HK-2 (cell line): ENCODE measurements at regions not wholly inside any gene's neighbourhood (a gene's known extent, or its start where the extent isn't known, plus 50 kb on each side); places are given as distances from the start of the nearest gene placed in this dataset.
"Not testable (repeated sequence)": the region's sequence is repeated elsewhere in the genome, so short reads cannot be mapped to it uniquely, and the experiment has no call there.

Experiments
- DNase-seq: peaks from one replicate; pipeline ENCODE4 v3.0.0-alpha.2; 2018; ENCODE audit not compliant: unreplicated experiment

DNA sequence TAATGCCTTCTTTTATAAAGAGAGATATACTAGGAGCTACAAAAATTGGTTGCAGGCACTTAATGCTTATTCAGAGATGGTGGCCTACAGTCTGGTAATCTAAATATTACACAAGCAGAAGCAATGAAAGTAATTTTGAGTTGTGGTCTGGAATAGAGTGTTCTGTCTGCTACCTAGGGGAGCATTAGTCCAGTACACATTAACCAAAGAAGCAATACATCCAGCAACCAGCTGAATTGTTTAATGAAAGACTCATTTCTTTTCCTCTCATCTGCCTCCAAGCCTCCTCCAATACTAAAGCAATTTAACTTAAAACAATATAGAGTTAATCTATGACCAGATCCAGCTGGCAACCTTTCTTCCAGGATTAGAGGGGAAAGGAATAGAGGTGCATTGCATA, 877.1 kb upstream of the CNTN5 start:
- no peak for DNase-seq

GRCh38 chr11:98153752-98154151, 867.0 kb upstream of the CNTN5 start:
- no peak for DNase-seq

- no peak for DNase-seq
Observed at GRCh38 chr11:98155696-98156095, 865.1 kb upstream of the CNTN5 start.

DNA sequence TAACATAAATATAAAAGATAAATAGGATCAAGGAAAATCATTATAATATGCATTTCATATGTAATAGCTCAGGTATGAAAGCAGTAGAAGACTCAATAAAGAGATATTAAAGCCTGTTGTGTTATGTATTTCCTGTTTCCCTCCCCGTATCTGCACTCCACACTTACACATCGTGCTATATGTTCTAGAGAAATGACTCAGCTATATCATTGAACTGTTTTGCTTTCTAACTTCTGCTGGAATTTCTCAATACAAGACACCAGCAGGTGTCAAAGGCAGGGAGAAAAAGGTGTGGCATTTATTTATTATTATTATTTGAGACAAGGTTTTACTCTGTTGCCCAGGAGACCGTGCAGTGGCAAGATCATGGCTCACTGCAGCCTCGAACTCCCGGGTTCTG, 842.8 kb upstream of the CNTN5 start:
- no peak for DNase-seq

- DNase-seq: no peak
Observed at GRCh38 chr11:98180511-98180910, 840.2 kb upstream of the CNTN5 start.

DNA sequence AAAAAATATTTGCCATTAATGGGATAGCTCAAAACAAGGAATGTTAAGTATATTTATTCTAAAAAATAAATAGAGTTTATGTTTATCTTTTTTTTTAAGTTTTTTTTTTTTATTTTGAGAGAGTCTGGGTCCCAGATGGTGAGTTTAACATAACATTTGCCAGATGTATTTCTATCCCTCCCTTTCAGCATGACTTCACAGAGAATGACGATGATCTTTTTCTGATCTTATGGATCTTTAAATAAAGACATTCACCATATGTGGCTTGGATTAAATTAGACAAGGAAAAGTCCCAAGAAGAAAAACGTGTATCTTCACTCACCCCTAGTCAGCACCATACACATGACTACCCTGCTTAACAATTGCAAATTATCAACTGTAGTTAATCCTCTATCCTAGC, 839.8 kb upstream of the CNTN5 start:
- no peak for DNase-seq

DNA sequence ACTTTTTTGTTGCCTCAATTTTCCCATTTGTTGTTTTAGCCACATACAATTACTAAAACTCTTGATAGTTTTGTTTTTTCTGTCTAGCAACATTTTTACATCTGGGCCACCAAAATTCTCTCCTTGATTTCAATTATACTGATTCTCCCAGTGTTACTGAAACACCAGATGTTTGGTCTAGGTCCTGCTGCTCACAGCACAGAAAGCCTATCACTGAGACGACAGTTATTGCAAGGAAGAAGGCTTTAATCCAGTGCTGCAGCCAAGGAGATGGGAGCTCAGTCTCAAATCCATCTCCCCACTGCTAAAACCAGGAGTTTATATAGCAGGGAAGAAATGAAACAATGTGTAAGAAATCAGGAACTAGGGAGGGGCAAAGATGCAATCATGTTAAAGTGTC, 837.7 kb upstream of the CNTN5 start:
- DNase-seq: no peak

- no peak for DNase-seq
Observed at GRCh38 chr11:98185245-98185644, 835.5 kb upstream of the CNTN5 start.

- DNase-seq: no peak
Observed at GRCh38 chr11:98194611-98195010, 826.1 kb upstream of the CNTN5 start.

DNA sequence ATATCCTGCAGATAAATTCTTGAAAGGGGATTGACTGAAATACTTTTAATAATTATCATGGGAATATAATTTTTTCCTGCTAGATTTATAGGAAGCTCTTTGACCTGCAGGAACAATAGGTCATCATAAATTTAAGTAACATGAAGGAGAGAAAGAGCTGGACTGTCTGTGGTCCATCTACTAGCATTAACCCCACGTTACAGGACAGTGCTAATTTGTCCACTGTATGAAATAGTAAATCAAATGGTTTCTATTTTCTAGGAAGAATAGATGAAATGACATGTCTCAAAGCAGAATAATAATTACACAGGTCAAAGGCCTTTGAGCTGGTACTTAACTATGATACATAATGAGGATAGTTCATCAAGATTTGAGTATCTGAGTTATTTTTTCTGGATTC, 825.4 kb upstream of the CNTN5 start:
- DNase-seq: no peak

DNA sequence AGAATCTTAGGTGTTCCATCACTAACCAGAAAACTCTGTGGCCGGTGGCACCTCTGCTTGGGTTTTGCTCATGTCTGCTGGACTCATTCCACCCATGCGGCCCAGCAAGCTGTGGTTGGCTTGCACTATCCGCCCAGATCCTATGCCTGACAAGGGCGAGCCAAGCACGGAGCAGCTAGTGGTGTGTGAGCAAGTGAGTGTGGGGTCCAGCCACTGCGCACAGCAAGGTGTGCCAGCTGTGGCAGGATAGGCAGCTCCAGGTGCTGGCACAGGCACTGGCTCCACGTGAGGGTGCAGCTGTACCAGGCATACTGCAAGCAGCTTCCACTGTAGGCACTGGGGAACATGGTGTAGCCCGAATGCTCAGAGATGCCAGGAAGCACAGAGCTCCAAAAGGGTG, 813.7 kb upstream of the CNTN5 start:
- no peak for DNase-seq

- DNase-seq: no peak
Observed at GRCh38 chr11:98227278-98227677, 793.5 kb upstream of the CNTN5 start.

DNA sequence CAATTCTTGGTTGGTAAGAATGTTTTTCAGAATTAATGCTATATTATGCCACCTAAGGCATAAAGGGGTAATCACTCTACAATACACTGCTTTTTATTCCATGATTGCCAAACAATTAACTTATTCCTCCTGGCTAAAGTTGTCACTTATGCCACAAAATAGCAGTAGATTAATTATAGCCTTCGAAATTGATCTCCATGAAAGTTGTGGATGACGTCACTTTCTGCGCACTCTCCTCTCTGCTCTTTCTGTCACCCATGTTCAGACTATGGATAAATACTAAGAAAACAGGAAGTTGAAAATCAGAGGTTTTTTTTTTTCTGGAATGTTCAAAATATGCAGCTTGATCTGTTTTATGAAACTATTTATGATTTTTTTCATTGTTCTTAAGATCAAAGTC, 790.1 kb upstream of the CNTN5 start:
- no peak for DNase-seq

DNA sequence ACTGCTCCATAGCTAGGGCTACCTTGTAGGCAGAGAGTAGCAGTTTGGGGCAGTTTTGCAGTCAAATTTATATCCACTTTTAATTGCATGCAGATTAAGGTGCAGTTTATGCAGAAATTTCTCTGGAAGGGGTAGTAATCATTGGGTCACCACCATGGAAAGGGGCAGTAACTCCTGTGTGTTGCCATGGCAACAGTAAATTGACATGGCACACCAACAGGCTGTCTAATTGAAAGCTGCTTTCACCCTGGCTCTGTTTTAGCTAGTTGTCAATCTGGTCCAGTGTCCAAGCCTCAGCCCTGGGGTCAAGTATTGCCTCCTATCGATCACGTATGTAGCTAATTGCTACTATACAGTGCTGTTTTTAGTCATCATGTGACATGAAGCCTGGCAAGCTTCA, 786.1 kb upstream of the CNTN5 start:
- no peak for DNase-seq

DNA sequence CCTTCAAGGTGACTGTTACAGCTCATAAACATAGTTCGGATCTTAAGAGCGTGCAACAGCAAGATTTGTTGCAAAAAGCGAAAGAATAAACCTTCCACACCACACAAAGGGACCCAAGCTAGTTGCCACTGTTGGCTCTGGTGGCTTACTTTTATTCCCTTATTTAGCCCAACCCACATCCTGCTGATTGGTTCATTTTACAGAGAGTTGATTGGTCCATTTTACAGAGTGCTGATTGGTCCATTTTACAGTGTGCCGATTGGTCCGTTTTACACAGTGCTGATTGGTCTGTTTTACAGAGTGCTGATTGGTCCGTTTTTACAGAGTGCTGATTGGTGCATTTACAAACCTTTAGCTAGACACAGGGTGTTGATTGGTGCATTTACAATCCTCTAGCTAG, 776.9 kb upstream of the CNTN5 start:
- DNase-seq: no peak

DNA sequence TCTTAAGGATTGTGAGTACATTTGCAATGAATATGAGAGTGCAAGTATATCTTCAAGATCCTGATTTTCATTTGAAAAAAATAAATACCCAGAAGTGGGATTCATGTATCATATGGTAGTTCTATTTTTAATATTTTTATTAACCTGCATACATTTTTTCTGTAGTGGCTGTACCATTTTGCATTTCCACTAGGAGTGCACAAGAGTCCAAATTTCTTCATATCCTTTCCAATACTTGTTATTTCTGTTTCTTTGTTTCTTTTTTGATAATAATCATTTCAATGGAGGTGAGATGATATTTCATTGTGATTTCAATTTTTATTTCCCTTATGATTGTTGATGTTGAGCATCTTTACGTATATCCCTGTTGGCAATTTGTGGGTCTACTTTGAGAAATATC, 759.8 kb upstream of the CNTN5 start:
- no peak for DNase-seq

GRCh38 chr11:98277251-98277912, 743.4 kb upstream of the CNTN5 start:
- DNase-seq: no peak

DNA sequence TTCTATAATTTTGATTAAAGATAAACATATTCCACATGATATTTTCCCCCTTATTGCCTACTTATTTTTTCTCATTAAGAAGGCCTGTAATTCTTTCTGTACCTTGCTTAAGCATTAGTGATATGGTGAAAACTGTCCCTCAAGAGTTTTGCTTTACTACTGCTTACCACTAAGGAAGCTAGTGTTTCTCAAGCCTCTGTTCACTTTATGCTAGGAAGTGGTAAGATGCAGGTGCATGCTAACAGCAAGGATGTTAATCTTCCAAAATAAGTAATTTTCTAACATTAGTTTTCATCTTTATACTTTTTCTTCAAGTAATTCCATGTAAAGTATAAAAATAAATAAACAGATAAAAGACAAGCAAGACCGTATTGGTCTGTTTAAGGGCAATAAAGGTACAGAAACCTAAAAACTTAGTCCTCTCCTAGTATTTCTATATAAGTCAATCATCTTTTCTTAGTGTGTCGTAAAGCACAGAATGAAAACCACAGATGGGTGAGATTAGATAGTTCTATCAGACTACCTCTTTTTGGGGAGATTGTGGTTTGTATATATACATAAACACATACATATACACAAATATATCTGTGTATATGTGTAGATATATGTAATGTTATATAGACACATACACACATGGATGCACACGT, 731.0 kb upstream of the CNTN5 start:
- DNase-seq: no peak

- no peak for DNase-seq
Observed at GRCh38 chr11:98296091-98296880, 724.5 kb upstream of the CNTN5 start.

DNA sequence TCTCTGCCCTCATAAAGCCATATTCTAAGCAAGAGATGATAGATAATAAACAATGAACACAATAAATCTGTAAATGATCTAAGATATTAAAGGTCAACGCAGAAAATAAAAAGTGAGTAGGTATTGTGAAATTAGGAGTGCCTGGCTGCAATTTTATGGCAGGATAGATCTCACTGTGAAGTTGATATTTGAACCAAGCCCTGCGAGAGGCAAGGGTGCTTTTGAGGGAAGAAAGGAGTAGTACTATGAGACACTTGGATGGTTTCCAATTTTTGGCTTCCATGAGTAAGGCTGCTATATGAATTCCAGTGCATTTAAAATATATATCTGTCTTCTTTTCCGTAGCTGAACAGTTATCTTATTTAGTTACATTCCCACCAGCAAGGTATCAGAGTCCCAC, 720.0 kb upstream of the CNTN5 start:
- no peak for DNase-seq

DNA sequence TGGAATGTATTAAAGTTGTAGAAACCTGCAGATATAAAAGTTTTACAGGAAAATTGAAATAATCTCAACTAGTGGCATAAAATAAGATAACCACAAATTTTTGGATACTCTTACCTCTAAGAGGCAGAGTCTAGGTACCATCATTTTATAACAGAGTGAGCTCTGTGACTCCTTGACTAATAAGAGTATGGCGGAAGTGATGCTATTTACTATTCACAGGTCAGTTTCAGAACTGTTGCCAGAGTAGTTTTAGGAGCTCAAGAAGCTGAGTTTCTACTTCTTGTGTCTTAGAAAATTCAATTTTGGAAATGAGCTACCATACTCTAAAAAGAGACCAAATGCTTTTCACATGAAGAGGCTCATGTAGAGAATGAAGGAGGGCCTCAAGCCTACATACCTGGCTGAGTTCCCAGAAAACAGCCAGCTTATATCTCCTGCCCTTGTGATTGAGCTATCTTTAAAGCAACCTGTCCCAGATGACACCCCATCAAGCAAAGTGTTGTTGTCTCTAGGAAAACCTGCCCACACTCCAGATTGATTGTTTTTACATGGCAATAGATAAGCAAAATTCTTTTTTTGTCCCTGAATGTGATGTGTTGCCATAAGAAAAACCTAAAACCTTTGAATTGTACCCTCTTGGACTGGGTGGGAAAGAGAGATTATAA, 712.8 kb upstream of the CNTN5 start:
- DNase-seq: no peak

DNA sequence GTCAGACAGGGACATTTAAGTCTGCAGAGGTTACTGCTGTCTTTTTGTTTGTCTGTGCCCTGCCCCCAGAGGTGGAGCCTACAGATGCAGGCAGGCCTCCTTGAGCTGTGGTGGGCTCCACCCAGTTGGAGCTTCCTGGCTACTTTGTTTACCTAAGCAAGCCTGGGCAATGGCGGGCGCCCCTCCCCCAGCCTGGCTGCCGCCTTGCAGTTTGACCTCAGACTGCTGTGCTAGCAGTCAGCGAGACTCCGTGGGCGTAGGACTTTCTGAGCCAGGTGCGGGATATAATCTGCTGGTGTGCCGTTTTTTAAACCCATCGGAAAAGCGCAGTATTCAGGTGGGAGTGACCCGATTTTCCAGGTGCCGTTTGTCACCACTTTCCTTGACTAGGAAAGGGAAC, 690.4 kb upstream of the CNTN5 start:
- not testable (repeated sequence) for DNase-seq

- DNase-seq: no peak
Observed at GRCh38 chr11:98358551-98358950, 662.2 kb upstream of the CNTN5 start.
